Esophagus muscularis mucosa (tissue), 4 donors: ENCODE measurements at regions not wholly inside any gene's neighbourhood (a gene's known extent, or its start where the extent isn't known, plus 50 kb on each side); places are given as distances from the start of the nearest gene placed in this dataset.

Experiments
- DNase-seq: peaks from one replicate; pipeline ENCODE4 v3.0.0-alpha.2; 2017; ENCODE audit errors: extremely low spot score
- H3K27ac ChIP-seq, 4 donors: fragments of 200-600 bp; sonication (generic); replicated peaks in 1 of 4; 1 replicate in 3 of 4; 2 replicates in 1 of 4; pipeline ENCODE4 v1.5.1; 2016 to 2019; ENCODE audit warnings: mild to moderate bottlenecking in 1 of 4
- H3K27me3 ChIP-seq, 4 donors: fragments of 200-600 bp; sonication (generic); one replicate each; pipeline versions ENCODE4 v1.5.1 to v1.6.0; 2016 to 2019
- H3K36me3 ChIP-seq, 4 donors: fragments of 200-600 bp; sonication (generic); one replicate each; pipeline ENCODE4 v1.5.1; 2016 to 2019
- H3K4me1 ChIP-seq, 4 donors: fragments of 200-600 bp; sonication (generic); one replicate each; pipeline ENCODE4 v1.5.1; 2016 to 2019
- H3K4me3 ChIP-seq, 4 donors: fragments of 200-600 bp; sonication (generic); 1 replicate in 2 of 4; 2 replicates in 2 of 4; pipeline ENCODE4 v1.5.1; 2016 to 2019; ENCODE audit warnings: mild to moderate bottlenecking in 4 of 4, moderate library complexity in 1 of 4
- H3K9me3 ChIP-seq, 4 donors: fragments of 200-600 bp; sonication (generic); 1 replicate in 3 of 4; 2 replicates in 1 of 4; pipeline ENCODE4 v1.5.1; 2016 to 2019
- CTCF ChIP-seq, 3 experiments: fragments of 200-600 bp in 2 of 3; fragments of 450-650 bp in 1 of 3; sonication (generic) in 2 of 3; IDR thresholded peaks; one replicate each; pipeline ENCODE4 v1.5.1; 2017 to 2019; ENCODE audit warnings: antibody characterized with exemption in 3 of 3, mild to moderate bottlenecking in 2 of 3, moderate library complexity in 1 of 3
- EP300 ChIP-seq: sonication (generic); formaldehyde crosslinking; IDR thresholded peaks from one replicate; pipeline ENCODE4 v1.6.1; 2017; ENCODE audit warnings: antibody characterized with exemption
- POLR2A ChIP-seq: fragments of 450-650 bp; IDR thresholded peaks from one replicate; pipeline ENCODE4 v1.6.1; 2017; ENCODE audit warnings: antibody characterized with exemption, moderate library complexity, mild to moderate bottlenecking, low read depth
- POLR2AphosphoS5 ChIP-seq, 2 donors: sonication (generic); formaldehyde crosslinking; IDR thresholded peaks; one replicate each; pipeline ENCODE4 v1.6.1; 2017; ENCODE audit warnings: antibody characterized with exemption in 2 of 2
- WGBS: methylation state at CpG from one replicate; pipeline ENCODE4 v1.1.5; 2018; 5-methylcytosine and 5-hydroxymethylcytosine counted together
- intact Hi-C: fragments of 100-400 bp; cut with DNase I; formaldehyde crosslinking; loops from one replicate; pipeline ENCODE4 v1.15.1; 2023

DNA sequence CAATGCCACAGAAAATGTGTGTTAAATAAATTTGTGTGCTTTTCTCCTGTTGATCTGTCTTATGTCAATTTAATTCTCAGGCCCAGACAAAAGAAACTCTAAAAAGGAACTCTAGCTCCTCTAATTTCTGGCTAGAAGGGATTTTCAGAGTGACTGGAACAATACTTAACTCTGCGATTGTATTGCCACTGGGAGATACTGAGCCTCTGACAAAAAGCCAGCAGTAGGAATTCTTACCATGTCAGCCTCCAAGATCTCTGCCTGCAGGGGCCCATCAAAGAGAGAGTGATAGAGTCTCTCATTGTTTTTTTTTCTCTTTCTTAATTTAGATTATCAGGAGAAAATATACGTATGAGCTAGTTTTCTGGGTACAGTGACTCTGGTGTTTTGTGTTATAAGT, 1165.7 kb downstream of the BRINP3 start:
- no peaks in the 10 kb centered on the region for H3K36me3 ChIP-seq
- H3K27me3 ChIP-seq, result no peaks in the 10 kb centered on the region
- H3K9me3 ChIP-seq, result no peaks in the 10 kb centered on the region
- 90% methylated on average over 2 of the region's 2 CpGs for WGBS
- H3K27ac ChIP-seq, result no peak overlapping the region
- intact Hi-C loops, result no loop called here
- no peak overlapping the region for H3K4me3 ChIP-seq
- no peak for TF ChIP-seq CTCF (IDR thresholded peaks at IDR 0.05)
- TF ChIP-seq POLR2A, result no peak
- no peak for TF ChIP-seq POLR2AphosphoS5 (IDR thresholded peaks at IDR 0.05)
- no peak for TF ChIP-seq EP300
- H3K4me1 ChIP-seq, result no peaks in the 10 kb centered on the region
- no peak for DNase-seq

- Histone ChIP-seq H3K27ac (no peak overlapping the region), H3K4me3 (no peak overlapping the region)
- intact Hi-C loops, result no loop called here
These were observed 1165.2 kb downstream of the BRINP3 start for GRCh38 chr1:189312499-189312898.

DNA sequence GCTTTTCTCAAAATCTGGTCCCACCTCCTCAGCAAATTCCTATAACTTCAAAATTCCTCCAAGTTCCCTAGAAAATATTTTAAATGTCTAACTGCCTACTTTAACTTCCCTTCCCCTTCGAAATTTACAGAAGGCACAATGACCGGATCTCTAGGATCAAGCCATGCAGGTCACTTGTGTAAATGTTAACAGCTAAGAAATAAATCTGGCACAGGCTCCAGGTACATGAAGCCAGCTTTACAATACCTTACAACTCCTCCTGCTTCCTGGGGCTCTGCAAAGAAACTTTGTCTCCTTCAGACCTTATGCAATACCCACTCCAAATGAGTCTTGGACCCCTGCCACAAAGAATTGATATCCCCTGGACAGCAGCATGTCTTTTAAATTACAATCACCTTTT, 1164.2 kb downstream of the BRINP3 start:
- Histone ChIP-seq H3K27ac (no peak overlapping the region), H3K27me3 (no peaks in the 10 kb centered on the region), H3K36me3 (no peaks in the 10 kb centered on the region), H3K9me3 (peaks cover 0 to under 1% (median 0%) of the 10 kb centered on the region in 4 donors), H3K4me1 (no peaks in the 10 kb centered on the region), H3K4me3 (no peak overlapping the region)
- DNase-seq, result no peak
- TF ChIP-seq POLR2AphosphoS5 (IDR thresholded peaks at IDR 0.05) (no peak), CTCF (IDR thresholded peaks at IDR 0.05) (no peak), EP300 (no peak), POLR2A (no peak)
- intact Hi-C loops, result no loop called here
- whole genome bisulfite sequencing, result 61% methylated on average over 2 of the region's 2 CpGs

More at GRCh38 chr1:189312499-189312898, 1165.2 kb downstream of the BRINP3 start:
- Histone ChIP-seq H3K4me1 (no peaks in the 10 kb centered on the region), H3K36me3 (no peaks in the 10 kb centered on the region), H3K9me3 (no peaks in the 10 kb centered on the region), H3K27me3 (no peaks in the 10 kb centered on the region)
- DNase-seq, result no peak
- no peak for TF ChIP-seq EP300
- no peak for TF ChIP-seq POLR2A
- no peak for TF ChIP-seq CTCF (IDR thresholded peaks at IDR 0.05)
- no peak for TF ChIP-seq POLR2AphosphoS5 (IDR thresholded peaks at IDR 0.05)

- H3K27me3 ChIP-seq, result no peaks in the 10 kb centered on the region
- no peak overlapping the region for H3K4me3 ChIP-seq
- no peaks in the 10 kb centered on the region for H3K36me3 ChIP-seq
- 77% methylated on average over 4 of the region's 4 CpGs for WGBS
- no peak for DNase-seq
- H3K9me3 ChIP-seq, result peaks cover 0 to 4% (median 0%) of the 10 kb centered on the region in 4 donors
- intact Hi-C loops, result no loop called here
- H3K27ac ChIP-seq, result no peak overlapping the region
- TF ChIP-seq CTCF (IDR thresholded peaks at IDR 0.05), result no peak
- TF ChIP-seq POLR2AphosphoS5 (IDR thresholded peaks at IDR 0.05), result no peak
- TF ChIP-seq EP300, result no peak
- TF ChIP-seq POLR2A, result no peak
- no peaks in the 10 kb centered on the region for H3K4me1 ChIP-seq
These were observed 1162.4 kb downstream of the BRINP3 start for GRCh38 chr1:189315035-189315901.
